Upper lobe of right lung (tissue), 1 donor: ENCODE measurements at regions not wholly inside any gene's neighbourhood (a gene's known extent, or its start where the extent isn't known, plus 50 kb on each side); places are given as distances from the start of the nearest gene placed in this dataset.

Source experiments
- ATAC-seq: fragments of 200-7000 bp; cut with Tn5 transposase; one replicate; pipeline ENCODE4 v1.9.1; 2020; ENCODE audit warnings: mild to moderate bottlenecking, moderate library complexity
- DNase-seq: peaks from one replicate; pipeline ENCODE4 v3.0.0-alpha.2; 2020
- H3K27ac ChIP-seq: fragments of 200-600 bp; one replicate; pipeline ENCODE4 v1.8.0; 2022
- H3K27me3 ChIP-seq: fragments of 200-600 bp; one replicate; pipeline ENCODE4 v1.8.0; 2022; ENCODE audit warnings: mild to moderate bottlenecking
- H3K36me3 ChIP-seq: fragments of 200-600 bp; one replicate; pipeline ENCODE4 v1.8.0; 2022
- H3K4me1 ChIP-seq: fragments of 200-600 bp; one replicate; pipeline ENCODE4 v1.8.0; 2022
- H3K4me3 ChIP-seq: fragments of 200-600 bp; one replicate; pipeline ENCODE4 v1.8.0; 2022; ENCODE audit warnings: mild to moderate bottlenecking
- H3K9me3 ChIP-seq: fragments of 200-600 bp; one replicate; pipeline ENCODE4 v1.8.0; 2022
- intact Hi-C: fragments of 100-400 bp; cut with DNase I; formaldehyde crosslinking; loops from one replicate; pipeline ENCODE4 v1.11.0; 2022
- TF ChIP-seq, protein P1 (sequence below): fragments of 200-600 bp; IDR thresholded peaks from one replicate; pipeline ENCODE4 v1.8.0; 2022; ENCODE audit warnings: antibody characterized with exemption
- donor health status: DM: no; HTN: yes; CAD: no; lungs with severe emphysema.

DNA sequence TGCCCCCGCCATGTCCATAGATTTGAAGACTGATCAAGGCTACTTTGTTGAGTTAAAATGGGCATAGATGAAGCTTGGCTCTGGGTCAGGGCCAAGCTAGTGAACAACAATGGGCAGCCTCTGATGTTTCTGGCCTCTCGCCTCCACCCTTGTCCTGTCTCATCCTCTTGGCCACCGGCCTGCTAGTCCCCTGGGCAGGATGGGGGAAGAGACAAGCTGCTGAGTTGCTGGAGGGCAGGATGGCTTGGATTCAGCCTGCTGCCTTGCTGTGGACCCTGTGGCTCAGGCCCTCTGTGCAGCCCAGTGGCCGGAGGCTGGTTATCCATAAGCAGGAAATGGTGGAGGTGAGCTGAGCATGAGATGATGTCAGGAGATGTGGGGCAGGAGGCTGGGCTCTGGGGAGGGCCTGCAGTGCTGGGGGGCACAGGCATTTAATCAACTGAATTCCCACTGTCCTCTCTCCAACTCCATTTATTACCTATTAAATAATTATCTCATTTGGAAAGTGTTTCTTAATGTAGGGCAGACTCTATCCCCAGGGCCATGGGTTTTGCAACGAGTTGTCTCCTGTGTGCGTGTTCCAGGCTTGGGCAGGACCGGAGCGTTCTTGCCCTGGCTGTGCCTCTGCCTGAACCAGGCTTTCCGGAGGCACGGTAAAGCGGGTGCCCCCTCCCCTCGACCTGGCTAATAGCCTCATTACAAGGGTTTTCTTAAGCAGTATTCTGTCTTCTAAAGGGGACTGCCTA, 122.9 kb downstream of the GLI2 start:
- Histone ChIP-seq H3K4me1 (no peaks in the 10 kb centered on the region), H3K27ac (no peak overlapping the region), H3K36me3 (no peaks in the 10 kb centered on the region), H3K9me3 (no peaks in the 10 kb centered on the region), H3K4me3 (no peak overlapping the region), H3K27me3 (no peaks in the 10 kb centered on the region)
- ATAC-seq (no peak), DNase-seq (peak; percentile 47)
- intact Hi-C loops: no loop called here
- TF ChIP-seq, protein P1, sequence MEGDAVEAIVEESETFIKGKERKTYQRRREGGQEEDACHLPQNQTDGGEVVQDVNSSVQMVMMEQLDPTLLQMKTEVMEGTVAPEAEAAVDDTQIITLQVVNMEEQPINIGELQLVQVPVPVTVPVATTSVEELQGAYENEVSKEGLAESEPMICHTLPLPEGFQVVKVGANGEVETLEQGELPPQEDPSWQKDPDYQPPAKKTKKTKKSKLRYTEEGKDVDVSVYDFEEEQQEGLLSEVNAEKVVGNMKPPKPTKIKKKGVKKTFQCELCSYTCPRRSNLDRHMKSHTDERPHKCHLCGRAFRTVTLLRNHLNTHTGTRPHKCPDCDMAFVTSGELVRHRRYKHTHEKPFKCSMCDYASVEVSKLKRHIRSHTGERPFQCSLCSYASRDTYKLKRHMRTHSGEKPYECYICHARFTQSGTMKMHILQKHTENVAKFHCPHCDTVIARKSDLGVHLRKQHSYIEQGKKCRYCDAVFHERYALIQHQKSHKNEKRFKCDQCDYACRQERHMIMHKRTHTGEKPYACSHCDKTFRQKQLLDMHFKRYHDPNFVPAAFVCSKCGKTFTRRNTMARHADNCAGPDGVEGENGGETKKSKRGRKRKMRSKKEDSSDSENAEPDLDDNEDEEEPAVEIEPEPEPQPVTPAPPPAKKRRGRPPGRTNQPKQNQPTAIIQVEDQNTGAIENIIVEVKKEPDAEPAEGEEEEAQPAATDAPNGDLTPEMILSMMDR: no peak

DNA sequence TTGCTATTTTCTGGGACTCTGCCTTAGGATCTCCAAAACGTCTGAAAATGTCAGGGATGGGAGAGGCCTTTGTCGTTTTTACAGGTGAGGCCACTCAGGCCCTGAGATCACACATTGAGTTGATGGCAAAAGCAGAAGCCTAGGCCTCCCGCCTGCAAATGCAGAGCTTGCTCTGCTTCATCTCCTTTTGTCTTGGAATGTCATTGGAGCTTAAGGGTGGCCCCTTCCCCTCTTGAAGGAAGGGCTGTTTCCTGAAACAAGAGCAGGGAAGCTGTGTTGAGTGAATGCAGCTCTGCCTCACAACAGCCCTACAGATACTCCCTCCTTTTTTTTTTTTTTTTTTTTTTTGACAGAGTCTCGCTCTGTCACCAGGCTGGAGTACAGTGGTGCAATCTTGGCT, 123.5 kb downstream of the GLI2 start:
- no peak for DNase-seq
- TF ChIP-seq, protein P1: no peak
- Histone ChIP-seq H3K4me3 (no peak overlapping the region), H3K36me3 (no peaks in the 10 kb centered on the region), H3K9me3 (no peaks in the 10 kb centered on the region), H3K4me1 (no peaks in the 10 kb centered on the region), H3K27me3 (no peaks in the 10 kb centered on the region), H3K27ac (no peak overlapping the region)
- no peak for ATAC-seq
- intact Hi-C loops: no loop called here

DNA sequence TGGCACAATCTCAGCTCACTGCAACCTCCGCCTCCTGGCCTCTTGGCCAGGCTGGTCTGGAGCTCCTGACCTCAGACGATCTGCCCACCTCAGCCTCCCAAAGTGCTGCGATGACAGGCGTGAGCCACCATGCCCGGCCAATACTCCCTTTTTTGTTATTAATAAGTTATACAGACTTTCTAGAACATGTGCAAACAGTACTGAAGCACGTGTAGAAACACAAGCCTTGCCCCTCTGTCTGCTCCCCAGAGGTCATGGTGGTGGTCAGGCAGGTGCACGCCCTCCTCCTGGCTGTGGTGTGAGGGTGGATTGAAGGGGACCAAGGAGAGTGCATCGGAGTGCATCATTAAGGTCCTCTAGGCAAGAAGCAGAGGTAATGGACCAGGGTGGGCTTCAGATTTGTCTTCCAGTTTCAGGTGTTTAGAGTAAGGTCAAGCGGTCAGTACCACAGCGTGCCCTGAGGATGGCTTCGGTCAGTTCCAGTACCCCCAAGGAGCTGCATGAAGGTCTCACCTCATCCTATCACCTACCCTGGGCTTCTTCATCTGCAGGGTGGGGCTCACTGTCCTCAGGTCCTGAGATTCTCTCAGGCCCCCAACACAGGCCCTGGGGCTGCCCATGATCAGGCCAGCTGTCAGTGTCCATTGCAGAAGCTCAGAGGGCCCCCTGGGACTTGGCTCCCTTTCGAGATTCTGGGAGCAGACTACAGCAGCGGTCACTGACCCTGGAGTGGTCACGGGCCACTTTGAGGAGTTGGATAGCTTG, 124.3 kb downstream of the GLI2 start:
- Histone ChIP-seq H3K9me3 (no peaks in the 10 kb centered on the region), H3K27me3 (no peaks in the 10 kb centered on the region), H3K27ac (no peak overlapping the region), H3K4me1 (no peaks in the 10 kb centered on the region), H3K4me3 (no peak overlapping the region), H3K36me3 (no peaks in the 10 kb centered on the region)
- DNase-seq: peak; percentile 34
- TF ChIP-seq, protein P1: no peak
- intact Hi-C loops: no loop called here
- ATAC-seq: no peak

DNA sequence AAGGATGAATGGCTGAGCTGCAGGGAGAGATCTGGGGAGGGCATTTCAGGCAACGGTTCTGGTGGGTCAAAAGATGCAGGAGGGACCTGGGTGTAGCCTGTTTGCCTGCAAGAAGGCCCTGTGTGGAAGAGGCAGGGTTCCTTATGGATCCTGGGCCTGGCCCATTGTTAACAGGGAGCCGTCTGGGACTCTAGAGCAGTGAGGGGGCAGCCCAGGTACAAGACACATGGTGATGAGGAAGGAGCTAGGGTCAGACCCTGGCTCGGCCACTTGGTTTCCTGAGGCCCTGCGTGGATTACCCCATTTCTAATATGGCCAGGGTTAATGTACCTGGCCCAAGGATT, 124.9 kb downstream of the GLI2 start:
- intact Hi-C loops: no loop called here
- H3K36me3 ChIP-seq: no peaks in the 10 kb centered on the region
- no peaks in the 10 kb centered on the region for H3K4me1 ChIP-seq
- TF ChIP-seq, protein P1: no peak
- peak; percentile 32 for DNase-seq
- H3K27me3 ChIP-seq: peaks cover 2% of the 10 kb centered on the region
- no peak overlapping the region for H3K27ac ChIP-seq
- ATAC-seq: no peak
- no peaks in the 10 kb centered on the region for H3K9me3 ChIP-seq
- H3K4me3 ChIP-seq: no peak overlapping the region

DNA sequence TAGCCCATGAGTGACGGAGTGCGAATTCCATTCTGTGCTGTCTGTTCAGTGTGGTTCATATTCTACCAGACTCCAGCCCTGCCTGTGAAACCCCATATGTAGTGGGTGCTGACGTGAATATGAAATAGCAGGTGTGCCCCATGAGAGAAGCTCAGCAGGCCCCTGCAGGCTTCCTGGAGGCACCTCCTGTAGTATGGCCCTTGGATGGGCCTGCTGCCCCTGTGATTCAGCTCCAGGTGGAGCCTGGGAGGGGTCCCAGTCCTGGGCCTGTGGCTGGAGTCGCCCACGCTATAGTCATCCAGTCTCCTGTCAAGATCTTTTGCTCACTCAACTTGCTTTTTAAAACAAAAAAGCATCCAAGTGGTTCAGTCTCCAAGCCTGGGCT, 125.5 kb downstream of the GLI2 start:
- intact Hi-C loops: no loop called here
- Histone ChIP-seq H3K36me3 (no peaks in the 10 kb centered on the region), H3K27ac (no peak overlapping the region), H3K4me1 (no peaks in the 10 kb centered on the region), H3K9me3 (no peaks in the 10 kb centered on the region), H3K27me3 (peaks cover 7% of the 10 kb centered on the region), H3K4me3 (no peak overlapping the region)
- TF ChIP-seq, protein P1: no peak
- DNase-seq (peak; percentile 19), ATAC-seq (no peak)
